ENCODE measurements at regions not wholly inside any gene's neighbourhood (a gene's known extent, or its start where the extent isn't known, plus 50 kb on each side); places are given as distances from the start of the nearest gene placed in this dataset.

- no peak overlapping the region for H4K5ac ChIP-seq (ENCODE audit: insufficient read length, low read depth, low read length)
- no peak overlapping the region for H2AK5ac ChIP-seq (ENCODE audit: low read depth, low read length)
- no peak overlapping the region for H2BK5ac ChIP-seq (ENCODE audit: low read depth, low read length)
- no peaks in the 10 kb centered on the region for H3K79me2 ChIP-seq (ENCODE audit: control insufficient read depth in 1 of 2, insufficient read depth in 2 of 2, low read length in 2 of 2)
- DNase-seq (ENCODE audit: low read depth in 1 of 2, low spot score in 2 of 2) (no peak), FAIRE-seq (no peak)
- H3K4me2 ChIP-seq (ENCODE audit: insufficient read depth in 1 of 2, low read depth in 2 of 2, low read length in 2 of 2): no peak overlapping the region
- TF ChIP-seq GABPA (IDR thresholded peaks at IDR 0.05; ENCODE audit: borderline replicate concordance, insufficient read depth, low read length) (no peak), BACH1 (IDR thresholded peaks at IDR 0.05; ENCODE audit: low read length) (no peak), SIRT6 (IDR thresholded peaks at IDR 0.05; ENCODE audit: low read length) (no peak), NANOG (IDR thresholded peaks at IDR 0.05; ENCODE audit: insufficient read depth, low read depth, low read length, poor library complexity, severe bottlenecking) (no peak), CHD1 (IDR thresholded peaks at IDR 0.05; ENCODE audit: low read depth, low read length) (no peak), GTF2F1 (IDR thresholded peaks at IDR 0.05; ENCODE audit: borderline replicate concordance, low read depth, low read length) (no peak), POLR2AphosphoS5 (IDR thresholded peaks at IDR 0.05; ENCODE audit: low read depth, low read length) (no peak), KDM1A (IDR thresholded peaks at IDR 0.05; ENCODE audit: borderline replicate concordance, low read length) (no peak), BCL11A (IDR thresholded peaks at IDR 0.05; ENCODE audit: low read depth in 2 of 2, low read length in 2 of 2) (no peak), POU5F1 (IDR thresholded peaks at IDR 0.05; ENCODE audit: low read depth, low read length) (no peak), CBX8 (IDR thresholded peaks at IDR 0.05; ENCODE audit: borderline replicate concordance, low read depth, low read length) (no peak), CREB1 (IDR thresholded peaks at IDR 0.05) (no peak), BRCA1 (IDR thresholded peaks at IDR 0.05; ENCODE audit: low read depth, low read length) (no peak), RNF2 (IDR thresholded peaks at IDR 0.05; ENCODE audit: borderline replicate concordance, low read depth, low read length, missing control alignments, poor library complexity, severe bottlenecking) (no peak), NRF1 (IDR thresholded peaks at IDR 0.05; ENCODE audit: low read depth, low read length) (no peak)
- no peak overlapping the region for H3K56ac ChIP-seq (replicated peaks; ENCODE audit: insufficient read length, low read depth, low read length)
- no peak overlapping the region for H2BK120ac ChIP-seq (replicated peaks; ENCODE audit: low read depth, low read length)
- H3K27ac ChIP-seq (ENCODE audit: low read depth, low read length): no peak overlapping the region
- H2BK12ac ChIP-seq (ENCODE audit: low read depth, low read length): no peak overlapping the region
- H3K27me3 ChIP-seq (replicated peaks in 1 of 4; ENCODE audit: control insufficient read depth in 3 of 4, extremely low read depth in 1 of 4, insufficient read depth in 3 of 4, low read length in 3 of 4): no peaks in the 10 kb centered on the region
- no peaks in the 10 kb centered on the region for H4K20me1 ChIP-seq (replicated peaks in 1 of 2; ENCODE audit: control insufficient read depth in 1 of 2, insufficient read depth in 2 of 2, low read length in 2 of 2)
- no peak overlapping the region for H3K9ac ChIP-seq (replicated peaks in 1 of 4; ENCODE audit: extremely low read depth in 1 of 4, low read depth in 3 of 4, low read length in 3 of 4)
- H2BK15ac ChIP-seq (ENCODE audit: low read length): no peak overlapping the region
- H3K4me1 ChIP-seq (replicated peaks in 1 of 4; ENCODE audit: control insufficient read depth in 3 of 4, insufficient read depth in 4 of 4, low read length in 3 of 4): peaks cover 0 to 16% (median 0%) of the 10 kb centered on the region in 4 experiments; a peak in 3 of 7 replicates
- no peaks in the 10 kb centered on the region for H3K36me3 ChIP-seq (ENCODE audit: control insufficient read depth in 2 of 4, insufficient read depth in 4 of 4, low read length in 3 of 4)
- H3K4ac ChIP-seq (replicated peaks; ENCODE audit: insufficient read length, low read depth, low read length): no peak overlapping the region
- no peaks in the 10 kb centered on the region for H3K9me3 ChIP-seq (ENCODE audit: insufficient read depth in 2 of 2, low read depth in 1 of 2, low read length in 1 of 2)
- H3K4me3 ChIP-seq (ENCODE audit: extremely low read depth in 1 of 4, insufficient read depth in 2 of 4, low read depth in 3 of 4, low read length in 4 of 4): no peak overlapping the region
- H3K79me1 ChIP-seq (ENCODE audit: low read depth, low read length): no peaks in the 10 kb centered on the region
- H3K23ac ChIP-seq (ENCODE audit: insufficient read length): no peak overlapping the region
- CTCF ChIA-PET (ENCODE audit: partially characterized antibody): no interaction called here
- H3K23me2 ChIP-seq (ENCODE audit: low read depth, low read length): no peaks in the 10 kb centered on the region
- no peak overlapping the region for H3K14ac ChIP-seq (ENCODE audit: insufficient read length)
- H4K91ac ChIP-seq (replicated peaks; ENCODE audit: insufficient read length, low read length): no peak overlapping the region
- no peak overlapping the region for H3K18ac ChIP-seq (ENCODE audit: extremely low read depth, low read length)
- POLR2A ChIA-PET (ENCODE audit: partially characterized antibody): no interaction called here
- WGBS, 2 experiments (ENCODE audit: extremely low coverage in 1 of 2, insufficient coverage in 1 of 2, insufficient read length in 1 of 2, insufficient replicate concordance in 2 of 2, low coverage in 1 of 2, low lambda C conversion rate in 2 of 2, missing lambda C conversion rate in 1 of 2): 88% methylated on average over 1 of the region's 1 CpG; no CpG with 5 or more reads in 1 of the 2 experiments
- no peak overlapping the region for H2BK20ac ChIP-seq (ENCODE audit: low read length)
- no peak overlapping the region for H2AFZ ChIP-seq (ENCODE audit: low read length)
- H4K8ac ChIP-seq (ENCODE audit: extremely low read depth, insufficient read depth, low read length): no peak overlapping the region
These were observed 101.1 kb upstream of the EPHA4 start for GRCh38 chr2:221673248-221673647.

Data from H1 (cell line).